ENCODE measurements at regions not wholly inside any gene's neighbourhood (a gene's known extent, or its start where the extent isn't known, plus 50 kb on each side); places are given as distances from the start of the nearest gene placed in this dataset.
A peak's percentile ranks its signal among the peaks of the same experiment; 100 is the strongest.

GRCh38 chr13:80259159-80259558 lies 81.8 kb downstream of the SPRY2 start:
- Histone ChIP-seq H3K79me2 (ENCODE audit: control insufficient read depth, insufficient read depth, low read length) (no peaks in the 10 kb centered on the region), H3K4me3 (no peak overlapping the region), H3K36me3 (ENCODE audit: control insufficient read depth in 2 of 2, insufficient read depth in 2 of 2, low read length in 1 of 2) (no peaks in the 10 kb centered on the region), H3K9me3 (replicated peaks; ENCODE audit: control insufficient read depth, insufficient read depth, low read length) (peaks cover 9% of the 10 kb centered on the region), H3K4me2 (ENCODE audit: control insufficient read depth, insufficient read depth) (no peak overlapping the region), H3K27me3 (replicated peaks in 1 of 2; ENCODE audit: control insufficient read depth in 2 of 2, insufficient read depth in 2 of 2, low read length in 1 of 2) (no peaks in the 10 kb centered on the region), H4K20me1 (ENCODE audit: control insufficient read depth, insufficient read depth) (no peaks in the 10 kb centered on the region), H3K27ac (ENCODE audit: control insufficient read depth, insufficient read depth) (no peak overlapping the region), H3K4me1 (ENCODE audit: control insufficient read depth, insufficient read depth, low read length) (peaks cover 9% of the 10 kb centered on the region; the same call in 1 of the 2 replicates), H3K9ac (ENCODE audit: control insufficient read depth, insufficient read depth, low read length) (no peak overlapping the region), H2AFZ (ENCODE audit: control insufficient read depth, low read depth, low read length) (no peak overlapping the region)
- SMC1A ChIA-PET (ENCODE audit: uncharacterized antibody, unreplicated experiment) = interaction anchor here (1.2 kb wide), 1 partner anchor 16 kb away, joined by 3 read pairs; no protein-coding TSS in a partner anchor
- intact Hi-C loops (cut with micrococcal nuclease; ENCODE audit: unreplicated experiment) = loop anchor here (5.0 to 10.0 kb wide), 3 partner anchors 48 to 444 kb away; no protein-coding TSS in a partner anchor
- POLR2A ChIA-PET = no interaction called here
- BruUV-seq (replicated peaks) = no TSS peak
- TF ChIP-seq POU2F2 (IDR thresholded peaks at IDR 0.05; ENCODE audit: borderline replicate concordance, low read depth, low read length) (peak; percentile 81), IKZF1 (conservative IDR thresholded peaks at IDR 0.05) (no peak), ATF2 (IDR thresholded peaks at IDR 0.05; ENCODE audit: low read length) (peak; percentile 18; the same call in 1 of the 2 replicates), TCF3 (IDR thresholded peaks at IDR 0.05; ENCODE audit: borderline replicate concordance, insufficient read depth, low read depth, low read length) (0 out of 2 replicates have a peak, but pooled peaks have one; percentile 50), PBX3 (IDR thresholded peaks at IDR 0.05; ENCODE audit: insufficient replicate concordance, low read depth, low read length) (no peak), CBX5 (IDR thresholded peaks at IDR 0.05; ENCODE audit: low read depth) (peak; percentile 55; the same call in 1 of the 2 replicates)
- no peak for FAIRE-seq
- RAD21 ChIA-PET (ENCODE audit: unreplicated experiment) = interaction anchor here (0.5 to 1.6 kb wide), 2 partner anchors 17 to 180 kb away, joined by 3 to 4 read pairs; no protein-coding TSS in a partner anchor
- ATAC-seq = peak; percentile 55
- WGBS (ENCODE audit: insufficient coverage, insufficient replicate concordance, low lambda C conversion rate, missing lambda C conversion rate) = 0% methylated on average over 1 of the region's 1 CpG
- CTCF ChIA-PET = interaction anchor here (1.0 kb wide), 1 partner anchor 17 kb away, joined by 3 read pairs; no protein-coding TSS in a partner anchor
- in situ Hi-C loops (cut with MboI) = no loop called here
- DNase-seq (ENCODE audit: low read depth, low spot score) = no peak

All from GM12878 (cell line).